ENCODE measurements at regions not wholly inside any gene's neighbourhood (a gene's known extent, or its start where the extent isn't known, plus 50 kb on each side); places are given as distances from the start of the nearest gene placed in this dataset.
A peak's percentile ranks its signal among the peaks of the same experiment; 100 is the strongest.

DNA sequence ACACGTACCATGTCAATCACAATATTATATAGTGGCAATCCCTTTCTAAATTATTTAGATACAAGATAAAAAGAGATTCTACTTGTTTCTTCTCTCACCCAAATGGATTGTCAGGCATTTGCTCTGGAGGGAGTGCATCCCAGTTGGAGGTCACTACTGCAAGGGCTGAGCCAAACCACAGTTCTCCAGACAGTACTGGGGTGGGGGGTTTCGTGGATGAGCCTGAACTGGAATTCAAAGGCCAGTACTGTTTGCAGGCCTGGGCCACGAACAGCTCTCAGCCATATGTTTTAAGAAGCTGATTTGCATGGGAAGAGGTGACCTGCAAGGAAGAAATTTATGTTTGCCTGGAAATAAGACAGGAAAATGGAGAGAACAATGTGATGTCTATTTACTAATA lies 314.9 kb downstream of the PMP22 start:
- no peak for DNase-seq (ENCODE audit: low read depth in 3 of 3)

DNA sequence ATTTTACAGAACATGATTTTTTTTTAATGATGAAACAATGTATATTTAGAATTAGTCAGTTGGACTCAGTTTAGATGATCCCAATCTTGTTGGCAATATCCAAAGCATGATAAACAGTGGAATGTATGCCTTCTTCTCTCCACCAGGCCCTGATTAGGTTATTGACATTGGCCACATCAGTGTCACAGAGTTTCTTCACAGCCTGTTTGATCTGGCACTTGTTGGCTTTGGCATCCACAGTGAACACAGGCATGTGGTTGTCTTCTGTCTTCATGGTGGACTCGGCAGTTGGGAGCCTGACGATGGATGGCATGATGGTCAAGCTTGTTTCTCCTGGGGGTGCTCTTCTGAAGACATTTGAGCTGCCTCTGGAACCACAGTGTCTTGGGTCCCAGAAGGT lies 317.5 kb downstream of the PMP22 start:
- DNase-seq (ENCODE audit: low read depth in 3 of 3) = no peak

DNA sequence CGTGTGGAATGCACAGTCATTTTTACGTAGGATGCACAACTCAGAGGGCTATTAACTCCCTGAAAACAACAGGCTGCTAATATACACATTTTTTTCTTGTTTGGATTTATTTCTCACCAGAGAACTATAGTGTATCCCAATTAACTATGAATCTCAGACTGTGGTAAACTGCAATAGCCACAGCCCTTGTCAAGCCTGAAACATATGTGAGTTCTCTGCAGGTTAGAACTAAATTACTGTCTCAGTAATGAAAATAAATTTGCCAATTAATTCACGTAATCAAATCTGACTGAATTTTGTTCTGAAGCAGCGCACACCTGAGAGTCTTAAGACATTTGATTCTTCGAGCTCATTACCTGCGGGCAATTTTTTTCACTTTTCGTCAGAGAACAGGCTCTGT lies 318.6 kb downstream of the PMP22 start:
- no peak for DNase-seq (ENCODE audit: low read depth in 3 of 3)

DNA sequence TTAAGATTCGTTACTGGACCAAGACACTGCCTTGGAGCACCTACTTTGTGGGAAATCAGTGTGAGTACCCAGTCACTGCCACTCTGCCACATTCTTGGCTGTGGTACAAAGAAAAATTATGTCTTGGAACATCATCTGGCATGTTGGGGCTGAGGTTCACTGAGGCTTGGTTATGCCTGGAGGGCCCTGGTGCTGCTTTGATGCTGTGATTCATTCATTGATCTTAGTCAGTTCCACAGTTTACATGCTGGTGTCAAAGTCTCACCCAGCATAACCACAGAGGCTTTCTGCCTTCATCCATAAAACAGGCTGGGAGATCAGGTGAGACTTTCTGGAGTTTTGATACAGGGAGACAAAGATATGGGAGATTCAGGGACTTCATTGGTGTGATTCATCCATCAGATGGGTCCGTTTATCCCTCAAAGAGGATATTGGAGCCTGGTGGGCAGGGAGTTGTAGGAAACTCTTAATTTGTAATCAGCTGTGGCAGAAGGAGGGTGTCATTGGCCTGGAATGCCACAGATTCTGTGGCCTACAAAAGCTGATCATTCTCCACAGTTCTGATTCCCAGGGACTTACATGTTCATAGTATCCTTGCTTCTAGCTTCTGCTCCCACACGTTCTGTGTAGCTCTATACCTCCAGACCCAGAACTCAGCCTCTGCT lies 322.5 kb downstream of the PMP22 start:
- DNase-seq (ENCODE audit: low read depth in 3 of 3) = no peak

GRCh38 chr17:14940938-14941265 lies 324.2 kb downstream of the PMP22 start:
- no peak for DNase-seq (ENCODE audit: low read depth in 3 of 3)

DNA sequence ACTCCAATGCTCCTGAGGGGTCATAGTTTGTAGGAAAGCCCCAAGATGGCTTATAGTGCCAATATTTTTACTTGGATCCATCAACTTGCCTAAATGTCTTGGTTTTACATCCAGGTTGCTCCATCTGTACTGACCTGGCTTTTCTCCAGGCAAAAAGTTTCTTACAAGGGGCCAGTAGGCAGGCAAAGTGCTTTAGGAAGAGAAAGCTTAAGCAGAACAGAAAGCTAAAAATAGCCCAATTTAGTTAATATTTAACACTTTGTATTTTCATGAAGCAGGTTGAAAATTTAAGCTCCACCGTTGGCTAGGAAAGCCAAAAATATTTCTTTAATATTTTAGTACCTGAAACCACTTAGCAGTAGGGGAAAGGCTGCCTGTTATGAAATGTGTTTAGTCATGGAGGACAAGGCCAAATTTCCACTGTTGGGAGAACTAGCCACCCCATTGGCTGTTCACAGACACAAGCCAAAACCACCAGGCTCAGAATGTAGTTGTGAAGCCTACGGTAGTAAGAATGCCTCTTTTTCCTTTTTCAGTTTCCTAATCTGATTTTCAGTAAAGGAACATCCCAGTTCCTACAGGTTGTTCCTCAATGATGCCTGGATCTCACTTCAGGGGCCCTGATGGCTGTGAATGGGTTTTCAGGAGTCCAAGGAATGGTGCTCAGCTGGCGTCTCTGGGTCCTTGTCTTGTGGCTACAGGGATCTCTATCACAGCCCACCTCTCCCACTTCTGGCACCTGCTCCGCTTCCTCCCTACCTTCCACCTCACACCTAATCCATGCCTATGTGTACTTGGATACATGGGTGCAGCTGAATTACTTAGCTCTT lies 324.8 kb downstream of the PMP22 start:
- DNase-seq (ENCODE audit: low read depth in 3 of 3) = no peak

- no peak for DNase-seq (ENCODE audit: low read depth in 3 of 3)
These were observed 329.2 kb downstream of the PMP22 start for GRCh38 chr17:14935845-14936485.

- no peak for DNase-seq (ENCODE audit: low read depth in 3 of 3)
These were observed 329.8 kb downstream of the PMP22 start for GRCh38 chr17:14935139-14935841.

DNA sequence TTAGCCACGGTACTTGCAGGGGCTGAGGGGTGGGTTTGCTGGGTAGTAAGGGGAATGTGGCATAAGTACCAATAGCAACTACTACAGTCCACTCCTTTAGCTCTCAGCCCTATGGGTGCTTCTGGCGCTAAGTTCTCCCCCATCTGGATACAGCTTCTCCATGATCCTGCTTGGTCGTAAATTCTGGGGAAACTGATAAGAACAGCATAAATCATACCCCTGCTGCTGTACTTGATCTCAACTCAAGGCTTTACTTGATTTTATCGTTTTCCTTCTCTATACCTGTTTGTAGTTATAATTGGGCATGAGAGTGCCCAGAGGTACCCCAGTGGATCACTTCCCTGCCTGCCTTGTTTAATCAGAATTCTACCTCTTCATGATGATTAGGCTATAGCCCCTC lies 331.4 kb downstream of the PMP22 start:
- DNase-seq (ENCODE audit: low read depth in 3 of 3) = no peak

- DNase-seq (ENCODE audit: low read depth in 3 of 3) = peak; percentile 1 to 43 (median 32)
These were observed 338.5 kb downstream of the PMP22 start for GRCh38 chr17:14926526-14927122.

GRCh38 chr17:14926073-14926472 lies 339.1 kb downstream of the PMP22 start:
- DNase-seq (ENCODE audit: low read depth in 3 of 3) = no peak

DNA sequence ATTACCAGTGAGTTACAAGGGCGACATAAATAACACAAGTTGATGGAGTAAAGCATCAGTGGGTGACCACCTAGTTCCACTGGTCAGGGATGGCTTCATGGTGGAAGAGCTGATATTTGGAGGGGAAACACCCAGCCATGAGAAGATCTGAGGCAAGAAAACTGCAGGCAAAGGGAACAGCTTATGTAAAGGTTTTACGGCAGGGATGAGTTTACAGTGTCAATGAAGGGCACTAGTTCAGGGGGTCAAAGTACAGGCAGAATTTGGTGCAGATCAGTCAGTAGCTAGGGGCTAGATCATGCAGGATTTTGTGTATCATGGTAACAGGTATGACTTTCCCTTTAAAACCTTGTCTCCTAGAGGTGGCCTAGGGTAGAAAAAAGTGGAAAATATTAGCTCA lies 339.6 kb downstream of the PMP22 start:
- no peak for DNase-seq (ENCODE audit: low read depth in 3 of 3)

GRCh38 chr17:14923981-14924380 lies 341.1 kb downstream of the PMP22 start:
- no peak for DNase-seq (ENCODE audit: low read depth in 3 of 3)

GRCh38 chr17:14922411-14922810 lies 342.7 kb downstream of the PMP22 start:
- no peak for DNase-seq (ENCODE audit: low read depth in 3 of 3)

DNA sequence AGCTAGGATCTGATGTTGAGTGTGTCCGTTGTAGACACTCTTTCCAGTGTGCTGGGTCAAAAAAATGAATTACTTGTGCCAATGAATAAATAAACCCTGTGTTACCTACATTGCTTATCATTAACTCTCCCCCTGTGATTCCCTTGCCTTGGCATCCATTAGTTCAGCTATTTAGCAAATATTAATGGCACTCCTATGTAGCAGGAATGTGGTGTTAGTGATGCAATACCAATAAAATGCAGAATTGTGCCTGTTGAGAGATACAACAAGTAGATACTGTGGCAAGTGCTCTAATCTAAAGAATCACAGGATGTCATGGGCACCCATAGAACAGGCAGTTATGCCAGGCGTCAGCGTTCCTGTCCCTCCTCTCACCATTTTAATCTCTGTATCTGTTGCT lies 343.2 kb downstream of the PMP22 start:
- no peak for DNase-seq (ENCODE audit: low read depth in 3 of 3)

DNA sequence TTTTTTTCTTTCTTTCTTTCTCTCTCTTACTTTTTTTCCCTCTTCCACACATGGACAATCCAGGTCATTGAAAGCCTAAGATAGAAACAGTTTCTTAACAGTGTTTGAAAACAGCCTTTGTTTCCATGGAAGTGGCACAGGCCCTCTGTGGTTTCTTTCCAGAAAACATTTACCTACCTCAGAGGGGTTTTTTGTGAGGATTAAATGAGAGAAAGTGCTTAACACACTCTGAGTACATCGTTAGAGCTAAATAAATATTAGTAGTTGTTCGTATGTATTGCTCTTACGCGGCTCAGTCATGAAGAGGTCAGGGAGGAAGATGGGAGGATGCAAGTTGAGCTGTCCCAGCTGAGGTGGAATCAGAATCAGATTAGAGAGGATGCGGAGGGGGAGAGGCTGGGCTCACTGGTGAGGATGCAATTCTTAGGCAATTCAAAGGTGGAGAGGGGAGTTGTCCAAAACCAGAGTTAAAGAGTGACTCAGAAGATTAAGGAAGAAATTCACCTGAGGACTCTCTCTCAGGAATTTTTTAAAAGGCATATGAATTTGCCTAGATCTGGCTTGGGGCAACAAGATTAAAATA lies 345.4 kb downstream of the PMP22 start:
- DNase-seq (ENCODE audit: low read depth in 3 of 3) = no peak

GRCh38 chr17:14919094-14919493 lies 346.0 kb downstream of the PMP22 start:
- DNase-seq (ENCODE audit: low read depth in 3 of 3) = no peak

DNA sequence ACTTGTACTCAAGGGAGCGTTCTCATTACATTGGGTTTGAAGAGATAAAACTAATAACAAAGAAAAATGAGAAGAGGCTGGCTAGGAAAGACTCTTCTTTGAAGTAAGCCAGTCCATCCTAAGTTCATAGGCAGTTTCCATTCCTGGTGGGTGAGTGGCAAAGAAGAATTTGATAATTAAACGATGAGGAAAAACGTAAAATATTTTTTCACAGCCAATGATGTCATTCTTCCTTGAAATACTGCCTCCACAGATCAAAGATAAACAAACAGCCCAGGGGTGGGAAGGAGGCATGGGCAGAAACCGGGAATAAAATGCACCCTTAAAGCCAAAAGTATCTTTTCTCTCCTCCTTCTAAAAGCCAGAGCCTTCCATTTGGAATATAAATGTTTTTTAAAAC lies 346.6 kb downstream of the PMP22 start:
- no peak for DNase-seq (ENCODE audit: low read depth in 3 of 3)

GRCh38 chr17:14910916-14911315 lies 354.2 kb downstream of the PMP22 start:
- no peak for DNase-seq (ENCODE audit: low read depth in 3 of 3)

- DNase-seq (ENCODE audit: low read depth in 3 of 3) = no peak
These were observed 360.7 kb downstream of the PMP22 start for GRCh38 chr17:14904386-14904785.

DNA sequence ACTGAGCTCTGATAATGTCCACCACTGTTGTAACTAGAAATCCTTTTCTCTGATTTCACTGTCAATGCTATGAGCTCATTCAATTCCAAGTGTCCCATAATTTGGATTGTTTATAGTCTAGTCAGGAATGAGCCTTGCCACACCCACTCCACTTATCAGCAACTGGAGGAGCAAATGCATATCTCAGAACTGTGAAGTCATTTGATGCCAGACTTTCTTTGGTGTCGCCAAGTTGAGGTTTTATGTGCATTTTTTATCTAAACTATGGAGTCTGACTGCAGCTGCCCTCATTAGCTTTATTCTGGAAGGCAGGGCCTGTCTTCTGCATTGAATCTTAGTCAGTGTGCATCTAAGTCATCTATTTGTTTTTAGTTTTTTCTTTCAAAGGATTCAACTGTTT lies 361.3 kb downstream of the PMP22 start:
- DNase-seq (ENCODE audit: low read depth in 3 of 3) = no peak

DNA sequence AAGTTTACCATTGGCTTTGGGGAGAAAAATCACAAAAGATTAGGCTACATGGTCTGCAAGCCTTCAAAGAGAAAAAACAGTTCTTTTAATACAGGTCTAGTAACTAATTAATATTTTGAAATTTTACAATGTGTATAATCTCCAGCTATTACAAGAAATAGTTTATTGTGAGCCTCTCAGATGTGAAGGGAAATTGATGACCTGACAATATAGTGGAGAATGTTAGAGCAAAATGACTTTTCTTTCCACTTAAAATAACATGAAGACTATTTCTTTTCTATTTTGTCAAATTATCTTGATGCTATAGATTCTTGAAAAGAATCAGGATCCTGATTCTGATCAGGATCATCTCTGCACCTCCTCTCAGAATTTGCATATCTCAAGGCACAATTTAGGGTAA lies 362.3 kb downstream of the PMP22 start:
- DNase-seq (ENCODE audit: low read depth in 3 of 3) = no peak
